GM18907 (cell line): ENCODE measurements at regions not wholly inside any gene's neighbourhood (a gene's known extent, or its start where the extent isn't known, plus 50 kb on each side); places are given as distances from the start of the nearest gene placed in this dataset.

Source experiments
- ATAC-seq: cut with Tn5 transposase; IDR thresholded peaks from one replicate; pipeline ENCODE4 v1.9.1; 2021; ENCODE audit warnings: mild to moderate bottlenecking, moderate library complexity; ENCODE audit not compliant: unreplicated experiment

- no peak for ATAC-seq
These were observed 595.6 kb upstream of the TENM3 start for GRCh38 chr4:181647396-181648147.

- ATAC-seq = no peak
These were observed 593.0 kb upstream of the TENM3 start for GRCh38 chr4:181650033-181650825.

DNA sequence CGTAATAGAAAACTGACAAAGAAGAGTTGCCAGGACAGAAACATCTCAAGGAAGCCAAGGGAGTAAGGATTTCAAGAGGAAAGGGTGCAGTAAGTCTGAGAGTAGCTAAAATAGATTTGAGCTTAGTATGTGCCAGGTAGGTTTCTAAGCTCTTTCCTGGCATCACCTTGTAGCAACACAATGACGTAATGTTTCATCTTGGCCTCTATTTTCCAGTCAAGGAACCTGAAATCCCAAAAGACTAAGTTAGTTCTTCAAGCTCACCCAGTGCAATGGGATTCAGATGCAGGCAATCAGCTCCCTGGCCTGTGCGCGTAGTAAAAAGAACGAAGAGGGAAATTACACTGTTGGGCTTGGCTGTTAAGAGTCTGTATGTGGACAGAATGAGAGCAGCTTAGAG is 586.5 kb upstream of the TENM3 start:
- no peak for ATAC-seq

DNA sequence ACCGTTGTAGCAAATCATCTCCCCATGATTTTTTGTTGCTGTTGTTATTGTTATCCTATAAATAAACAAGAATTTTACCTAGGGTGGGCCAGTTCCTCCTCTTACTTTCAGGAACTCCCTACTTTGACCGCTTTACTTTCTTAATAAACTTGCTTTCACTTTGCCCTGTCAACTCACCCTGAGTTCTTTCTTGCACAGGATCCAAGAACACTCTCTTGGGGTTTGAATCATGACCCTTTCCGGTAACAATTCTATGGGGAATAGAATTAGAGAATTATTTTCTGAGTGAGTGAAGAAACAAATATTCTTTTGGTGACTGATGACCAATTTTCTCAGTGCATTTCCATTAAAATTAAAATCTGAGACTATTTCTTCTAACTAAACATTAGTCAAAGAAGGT is 584.0 kb upstream of the TENM3 start:
- no peak for ATAC-seq

- no peak for ATAC-seq
These were observed 583.3 kb upstream of the TENM3 start for GRCh38 chr4:181659876-181660275.

- no peak for ATAC-seq
These were observed 582.1 kb upstream of the TENM3 start for GRCh38 chr4:181661090-181661489.

- no peak for ATAC-seq
These were observed 581.3 kb upstream of the TENM3 start for GRCh38 chr4:181661923-181662322.

DNA sequence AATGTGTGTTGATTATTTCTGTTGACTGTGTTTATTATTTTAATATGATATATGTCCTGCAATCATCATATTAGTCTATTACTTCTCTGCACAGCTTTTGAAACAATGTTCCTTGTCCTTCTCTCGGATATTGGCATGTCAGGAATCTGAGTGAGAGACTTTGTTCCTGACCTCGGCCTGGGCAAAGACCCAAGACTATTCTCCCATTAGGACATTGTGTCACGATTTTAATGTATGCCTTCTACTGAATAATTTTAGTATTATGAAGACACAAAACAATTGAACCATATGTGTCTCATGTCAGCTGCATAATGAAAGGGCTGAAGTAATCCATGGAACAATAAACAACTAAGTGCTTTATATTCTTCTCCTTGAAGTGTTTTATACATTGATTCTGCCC is 580.8 kb upstream of the TENM3 start:
- ATAC-seq = no peak

DNA sequence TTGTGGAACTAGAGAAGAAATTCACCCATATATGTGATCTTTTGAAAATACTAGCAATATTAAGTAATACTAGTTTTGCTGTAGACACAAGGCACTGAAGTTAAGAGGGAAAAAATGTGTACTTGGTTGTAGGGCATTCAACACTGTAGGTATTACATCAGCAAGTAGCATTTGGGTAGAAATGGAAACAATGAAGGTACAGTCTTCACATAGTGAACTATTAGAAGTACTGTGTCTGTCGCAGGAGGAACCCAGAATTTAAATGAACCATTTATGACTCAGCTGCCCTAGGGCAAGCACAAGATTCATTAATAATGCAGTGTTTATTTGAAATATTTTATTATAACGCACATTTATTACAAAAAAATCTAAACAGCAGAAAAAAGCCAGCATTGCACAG is 572.7 kb upstream of the TENM3 start:
- ATAC-seq = no peak

GRCh38 chr4:181671672-181672071 is 571.5 kb upstream of the TENM3 start:
- no peak for ATAC-seq

DNA sequence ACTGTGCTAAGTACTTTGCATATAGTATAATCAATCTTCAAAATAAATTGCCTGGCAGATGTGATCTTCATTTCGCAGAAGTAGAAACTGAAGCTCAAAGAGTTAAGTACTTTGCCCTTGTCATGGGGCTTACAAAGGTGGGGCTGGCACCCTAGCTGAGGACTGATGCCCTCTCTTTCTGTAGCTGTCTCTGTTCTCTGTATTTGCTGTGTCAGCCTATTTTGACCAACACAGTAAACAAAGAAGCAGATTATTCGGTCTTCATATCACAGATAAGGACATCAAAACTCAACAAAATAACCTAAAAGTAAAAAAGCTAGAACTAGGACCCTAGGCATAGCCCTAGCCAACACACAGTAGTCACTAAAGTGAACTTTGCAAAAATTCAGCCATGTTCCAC is 570.5 kb upstream of the TENM3 start:
- no peak for ATAC-seq

DNA sequence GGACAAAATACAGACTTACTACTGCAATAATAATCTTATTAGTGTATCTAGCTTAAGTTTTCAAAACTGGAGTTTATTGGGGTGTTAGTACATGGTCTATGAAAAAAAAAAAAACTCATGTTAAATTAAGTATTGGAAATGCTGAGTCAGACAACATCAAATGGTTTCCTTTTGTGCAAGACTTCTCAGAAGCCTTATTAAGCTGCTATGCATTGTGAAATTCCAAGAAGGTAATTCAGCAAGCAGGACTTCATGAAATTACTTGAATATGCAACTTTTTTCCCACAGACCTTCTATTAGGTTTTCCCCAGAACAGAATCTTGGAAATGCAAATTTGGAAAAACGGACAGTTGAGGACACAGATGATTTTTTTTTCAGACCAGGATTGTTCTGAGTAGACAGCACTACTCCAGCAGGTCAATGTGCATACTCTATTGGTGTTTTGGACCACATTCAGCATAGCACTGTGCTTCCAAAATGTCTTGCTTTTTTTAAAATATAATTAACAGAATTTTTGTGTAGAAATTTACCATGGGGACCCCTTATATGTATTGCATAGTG is 568.8 kb upstream of the TENM3 start:
- no peak for ATAC-seq

GRCh38 chr4:181676546-181676945 is 566.7 kb upstream of the TENM3 start:
- ATAC-seq = no peak

GRCh38 chr4:181677201-181677600 is 566.0 kb upstream of the TENM3 start:
- no peak for ATAC-seq

DNA sequence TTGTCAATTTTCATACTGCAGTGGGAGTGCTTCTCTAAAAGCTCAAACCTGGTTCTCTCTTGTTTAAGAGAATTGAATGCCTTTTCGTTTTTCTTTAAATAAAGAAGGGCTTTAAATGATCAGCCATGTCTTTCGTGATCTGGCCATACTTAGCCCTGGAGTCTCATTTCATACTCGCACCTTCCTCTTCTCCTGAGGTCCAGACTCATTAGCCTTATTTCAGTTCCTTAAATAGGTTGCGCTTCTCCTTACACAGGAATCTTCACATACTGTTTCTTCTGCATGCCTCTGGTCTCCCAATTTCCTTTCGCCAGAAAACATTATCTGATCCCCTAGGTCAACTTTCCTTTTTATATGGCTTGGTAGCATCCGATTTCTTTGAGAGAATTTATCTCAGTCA is 565.6 kb upstream of the TENM3 start:
- ATAC-seq = no peak

- no peak for ATAC-seq
These were observed 563.4 kb upstream of the TENM3 start for GRCh38 chr4:181679754-181680153.

GRCh38 chr4:181682367-181683047 is 560.7 kb upstream of the TENM3 start:
- no peak for ATAC-seq

DNA sequence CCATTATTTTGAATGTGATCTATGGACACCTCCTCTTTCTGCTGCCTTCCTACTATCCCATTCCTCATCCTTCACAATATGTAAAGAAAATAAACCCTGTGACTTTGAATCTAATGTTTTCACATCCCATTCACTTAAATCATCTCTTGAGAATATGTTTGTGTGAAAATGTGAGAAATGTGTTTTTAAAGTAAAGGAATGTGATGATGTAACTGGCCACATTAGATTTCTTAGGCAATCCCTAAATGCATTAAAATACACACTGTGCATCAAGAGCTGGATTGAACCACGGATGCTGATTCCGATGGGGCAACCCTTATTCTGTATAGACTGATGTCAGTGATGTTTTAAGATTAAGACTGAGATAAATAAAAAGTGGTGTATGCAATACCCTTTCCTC is 558.9 kb upstream of the TENM3 start:
- ATAC-seq = no peak

- no peak for ATAC-seq
These were observed 557.7 kb upstream of the TENM3 start for GRCh38 chr4:181685461-181685860.

DNA sequence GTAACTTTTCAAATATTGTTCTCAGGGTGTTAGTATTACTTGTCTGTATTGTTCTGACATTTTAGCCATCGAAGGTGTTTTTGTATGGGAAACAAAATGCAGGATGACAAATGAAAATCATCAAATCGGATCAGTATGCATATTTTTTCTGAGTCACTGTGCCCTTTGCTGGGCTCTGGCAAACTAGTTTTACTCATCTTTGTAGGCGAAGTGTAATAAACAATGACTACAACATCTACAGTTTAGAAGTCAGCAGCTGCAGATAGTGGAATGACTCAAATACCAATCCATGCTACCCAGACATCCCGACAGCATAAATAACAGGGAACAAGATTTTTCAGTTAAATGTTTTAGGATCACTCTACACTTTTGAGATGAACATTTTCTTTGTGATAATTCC is 557.3 kb upstream of the TENM3 start:
- no peak for ATAC-seq

- ATAC-seq = no peak
These were observed 556.1 kb upstream of the TENM3 start for GRCh38 chr4:181687116-181687515.

DNA sequence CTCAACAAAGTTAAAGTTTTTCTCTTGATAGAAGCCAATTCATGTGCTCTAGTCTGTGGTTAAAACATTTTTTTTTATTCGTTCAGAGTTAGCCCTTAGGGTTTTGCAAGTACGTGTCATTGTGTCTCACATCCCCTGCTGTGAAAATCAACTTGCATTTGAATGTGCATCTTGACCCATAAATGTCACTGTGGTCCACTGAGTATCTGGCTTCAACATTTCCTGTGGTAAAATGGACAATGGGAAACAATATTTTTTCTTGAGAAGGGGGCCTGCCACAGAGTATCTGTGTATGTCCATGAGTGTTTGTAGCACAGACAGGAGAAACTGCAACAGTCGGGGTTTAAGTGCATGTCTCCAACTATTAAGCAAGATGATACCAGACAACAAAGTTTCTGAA is 554.8 kb upstream of the TENM3 start:
- no peak for ATAC-seq
